SJSA1 (cell line): ENCODE measurements at regions not wholly inside any gene's neighbourhood (a gene's known extent, or its start where the extent isn't known, plus 50 kb on each side); places are given as distances from the start of the nearest gene placed in this dataset.

Experiments
- DNase-seq, 2 experiments: peaks; one replicate each; pipeline ENCODE4 v3.0.0-alpha.2; 2015 to 2020; ENCODE audit warnings: low spot score in 2 of 2, low read depth in 1 of 2
- H3K27ac ChIP-seq: fragments of 250-450 bp; sonication (Bioruptor Pico); 2 replicates; pipeline ENCODE4 v1.5.1; 2020; ENCODE audit warnings: mild to moderate bottlenecking, moderate library complexity
- H3K27me3 ChIP-seq: fragments of 250-450 bp; sonication (Bioruptor Pico); replicated peaks from 2 replicates; pipeline ENCODE4 v1.5.1; 2020; ENCODE audit warnings: mild to moderate bottlenecking, moderate library complexity
- H3K36me3 ChIP-seq: fragments of 250-450 bp; sonication (Bioruptor Pico); 2 replicates; pipeline ENCODE4 v1.5.1; 2020; ENCODE audit warnings: mild to moderate bottlenecking
- H3K4me1 ChIP-seq: fragments of 250-450 bp; sonication (Bioruptor Pico); replicated peaks from 2 replicates; pipeline ENCODE4 v1.6.1; 2021; ENCODE audit warnings: mild to moderate bottlenecking
- H3K4me3 ChIP-seq: fragments of 250-450 bp; sonication (Bioruptor Pico); 2 replicates; pipeline ENCODE4 v1.5.1; 2020; ENCODE audit warnings: mild to moderate bottlenecking
- H3K9me3 ChIP-seq: fragments of 250-450 bp; sonication (Bioruptor Pico); replicated peaks from 2 replicates; pipeline ENCODE4 v1.5.1; 2020; ENCODE audit warnings: mild to moderate bottlenecking

DNA sequence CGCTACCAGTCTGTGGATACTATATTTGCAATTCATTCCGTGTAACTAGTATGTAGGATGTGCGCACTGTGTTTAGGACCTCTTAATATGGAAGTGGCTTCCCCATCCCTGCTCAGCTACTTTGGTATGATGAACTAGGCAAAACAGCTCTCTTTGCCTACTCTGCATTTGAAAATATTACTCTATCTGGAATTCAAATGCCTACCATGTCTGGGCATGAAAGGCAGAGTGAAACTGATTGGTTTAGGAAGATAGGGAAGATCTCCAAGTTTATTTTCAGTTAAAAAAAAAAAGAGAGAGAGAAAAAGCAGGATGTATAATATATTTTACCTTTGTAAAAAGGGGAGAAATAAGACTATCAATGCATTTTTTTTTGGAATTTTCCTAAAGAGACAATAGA, 74.1 kb upstream of the ELL2 start:
- Histone ChIP-seq H3K9me3 (no peaks in the 10 kb centered on the region), H3K4me3 (no peak overlapping the region), H3K36me3 (no peaks in the 10 kb centered on the region), H3K27ac (no peak overlapping the region), H3K27me3 (no peaks in the 10 kb centered on the region), H3K4me1 (0 out of 2 replicates have a peak, but pooled peaks cover 4% of the 10 kb centered on the region)
- DNase-seq = no peak

DNA sequence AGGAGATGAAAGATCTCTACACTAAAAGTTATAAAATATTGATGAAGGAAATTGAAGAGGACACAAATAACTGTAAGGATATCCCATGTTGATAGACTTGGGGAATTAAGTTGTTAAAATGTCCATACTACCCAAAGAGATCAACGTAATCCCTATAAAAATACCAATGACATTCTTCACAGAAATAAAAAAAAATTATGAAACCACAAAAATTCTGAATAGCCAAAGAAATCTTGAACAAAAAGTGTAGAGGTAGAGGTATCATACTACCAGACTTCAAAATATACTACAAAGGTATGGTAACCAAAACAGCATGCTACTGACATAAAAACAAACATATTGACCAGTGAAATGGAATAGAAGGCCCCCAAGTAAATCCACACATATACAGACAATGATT, 71.5 kb upstream of the ELL2 start:
- 0 out of 2 replicates have a peak, but pooled peaks cover 4% of the 10 kb centered on the region for H3K4me1 ChIP-seq
- no peak for DNase-seq

DNA sequence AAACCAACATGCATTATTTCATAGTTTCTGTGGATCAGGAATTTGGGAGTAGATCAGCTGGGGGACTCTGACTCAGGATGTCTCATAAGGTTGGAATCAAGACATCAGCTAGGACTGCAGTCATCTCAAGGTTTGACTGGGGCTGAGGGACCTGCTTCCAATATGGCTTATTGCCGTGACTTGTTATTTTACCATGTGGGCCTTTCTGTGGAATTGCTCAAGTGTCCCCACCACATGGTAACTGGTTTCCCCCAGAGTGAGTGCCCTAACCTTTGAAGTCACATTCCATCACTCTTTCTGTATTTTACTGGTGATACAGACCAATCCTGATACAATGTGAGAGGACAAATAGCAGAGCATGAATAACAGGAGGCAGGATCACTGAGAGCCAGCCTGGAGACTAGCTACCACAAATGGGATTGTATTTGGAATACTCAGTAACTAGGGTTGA, 70.2 kb upstream of the ELL2 start:
- H3K27me3 ChIP-seq = no peaks in the 10 kb centered on the region
- H3K4me3 ChIP-seq = no peak overlapping the region
- no peaks in the 10 kb centered on the region for H3K9me3 ChIP-seq
- H3K36me3 ChIP-seq = no peaks in the 10 kb centered on the region
- no peak overlapping the region for H3K27ac ChIP-seq
- H3K4me1 ChIP-seq = peaks cover 6% of the 10 kb centered on the region
- DNase-seq = no peak

More for the DNA sequence above, 71.5 kb upstream of the ELL2 start:
- Histone ChIP-seq H3K4me3 (no peak overlapping the region), H3K27me3 (no peaks in the 10 kb centered on the region), H3K27ac (no peak overlapping the region), H3K9me3 (no peaks in the 10 kb centered on the region), H3K36me3 (no peaks in the 10 kb centered on the region)

DNA sequence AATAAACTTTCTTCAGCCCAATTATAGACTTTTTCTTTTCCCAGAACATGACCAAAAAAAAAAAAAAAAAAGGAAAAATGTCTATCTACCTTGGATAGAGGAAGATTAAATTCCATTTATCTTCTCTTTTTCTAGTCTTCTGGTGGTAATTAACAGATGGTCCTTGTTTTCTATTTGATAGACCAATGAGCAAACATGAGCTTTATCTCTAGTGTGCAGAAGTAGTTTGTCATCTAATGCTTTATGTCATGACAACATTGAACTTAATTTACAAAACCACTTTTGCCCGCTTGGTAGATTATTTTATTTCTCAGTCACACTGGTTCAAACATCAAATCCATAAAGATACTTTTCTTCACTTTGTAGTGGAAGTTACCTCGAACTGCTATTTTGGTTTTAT, 69.5 kb upstream of the ELL2 start:
- DNase-seq = no peak
- Histone ChIP-seq H3K27me3 (no peaks in the 10 kb centered on the region), H3K9me3 (no peaks in the 10 kb centered on the region), H3K27ac (no peak overlapping the region), H3K4me3 (no peak overlapping the region), H3K36me3 (no peaks in the 10 kb centered on the region), H3K4me1 (peaks cover 12% of the 10 kb centered on the region)

DNA sequence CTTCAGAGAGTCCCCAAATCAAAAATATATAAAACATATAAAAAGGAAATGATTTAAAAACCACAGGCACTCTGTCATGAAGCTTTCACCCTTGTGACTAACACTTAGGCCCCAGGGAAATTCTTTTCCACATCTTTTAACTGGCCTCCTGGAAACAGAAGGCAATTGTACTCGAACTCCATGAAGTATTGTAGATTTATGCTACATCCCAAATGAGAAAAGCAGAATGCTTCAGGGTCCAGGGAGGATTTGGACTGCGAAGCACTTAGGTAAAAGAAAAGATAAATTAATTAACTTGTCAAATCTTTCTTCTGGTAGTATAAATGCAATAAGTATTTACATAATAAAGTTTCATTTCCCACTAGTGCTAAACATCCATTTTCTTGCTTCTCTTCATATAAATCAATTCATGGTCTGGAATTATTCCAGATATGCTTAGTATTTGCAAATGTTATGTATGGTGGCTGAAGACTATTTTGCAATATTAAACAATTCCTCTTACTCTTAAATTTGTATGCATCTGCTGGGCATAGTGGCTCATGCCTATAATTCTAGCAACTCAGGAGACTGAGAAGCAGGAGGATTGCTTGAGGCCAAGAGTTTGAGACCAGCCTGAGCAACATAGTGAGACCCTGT, 64.9 kb upstream of the ELL2 start:
- no peaks in the 10 kb centered on the region for H3K27me3 ChIP-seq
- H3K9me3 ChIP-seq = no peaks in the 10 kb centered on the region
- no peak overlapping the region for H3K4me3 ChIP-seq
- DNase-seq = peak in 1 of 2 experiments; percentile 36
- H3K4me1 ChIP-seq = peaks cover 41% of the 10 kb centered on the region
- no peaks in the 10 kb centered on the region for H3K36me3 ChIP-seq
- peak overlapping the region; percentile 30 for H3K27ac ChIP-seq

DNA sequence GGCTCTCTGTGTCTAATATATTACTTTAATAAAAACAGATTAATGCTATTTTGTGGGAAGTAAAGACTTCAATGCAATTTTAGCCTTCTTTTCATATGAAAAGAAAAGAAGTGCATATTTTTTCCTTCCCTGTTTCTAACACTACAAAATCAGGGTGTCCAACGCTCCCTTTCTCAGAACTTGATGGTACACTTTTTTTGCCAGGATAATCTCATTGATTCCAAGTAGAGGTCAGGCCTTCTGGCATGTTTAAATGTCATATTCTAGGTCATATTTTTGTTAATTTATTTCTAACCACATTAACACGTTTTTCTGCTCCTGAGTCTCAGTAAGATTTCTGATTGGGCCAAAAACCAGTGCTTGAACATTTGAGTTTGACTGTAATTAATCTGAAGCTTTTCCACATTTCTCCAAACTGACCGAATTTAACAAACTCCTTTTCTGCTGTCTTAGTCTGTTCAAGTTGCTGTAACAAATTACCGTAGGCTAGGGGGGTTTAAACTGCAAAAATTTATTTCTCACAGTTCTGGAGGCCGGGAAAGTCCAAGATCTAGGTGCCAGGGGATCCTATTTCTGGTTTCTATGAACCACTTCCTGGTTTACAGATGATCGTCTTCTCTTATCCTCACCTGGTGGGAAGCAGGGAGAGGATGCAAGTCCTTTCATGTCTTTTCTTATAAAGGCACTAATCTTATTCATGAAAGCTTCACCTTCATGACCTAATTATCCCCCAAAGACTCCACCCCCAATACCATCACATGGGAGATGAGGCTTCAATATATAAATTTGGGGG, 63.2 kb upstream of the ELL2 start:
- Histone ChIP-seq H3K27me3 (no peaks in the 10 kb centered on the region), H3K9me3 (no peaks in the 10 kb centered on the region), H3K36me3 (no peaks in the 10 kb centered on the region), H3K4me3 (no peak overlapping the region), H3K4me1 (peaks cover 41% of the 10 kb centered on the region), H3K27ac (peak overlapping the region; percentile 47; the same call in 1 of the 2 replicates)
- DNase-seq = no peak

DNA sequence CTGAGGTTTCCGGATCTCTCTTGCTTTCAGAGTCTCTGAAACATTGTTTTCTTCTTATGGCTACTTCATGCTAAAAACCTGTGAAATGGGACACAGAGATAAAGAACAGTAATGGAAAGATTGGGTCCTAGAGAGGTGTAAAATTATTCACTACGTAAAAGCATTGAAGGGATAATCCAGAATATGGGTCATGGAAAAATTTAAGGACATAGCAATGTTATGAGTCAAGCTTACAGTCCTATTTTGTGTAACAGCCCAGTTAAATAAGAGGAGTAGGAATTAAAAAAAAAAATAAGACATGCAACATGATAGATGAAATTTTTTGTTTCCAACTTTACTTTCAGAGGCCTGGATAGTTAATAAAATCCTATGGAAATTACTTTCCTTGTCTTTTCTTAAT, 61.9 kb upstream of the ELL2 start:
- H3K4me1 ChIP-seq = peaks cover 46% of the 10 kb centered on the region
- H3K27ac ChIP-seq = peak overlapping the region; percentile 47
- no peaks in the 10 kb centered on the region for H3K36me3 ChIP-seq
- no peak overlapping the region for H3K4me3 ChIP-seq
- H3K27me3 ChIP-seq = no peaks in the 10 kb centered on the region
- DNase-seq = peak in 1 of 2 experiments; percentile 52
- no peaks in the 10 kb centered on the region for H3K9me3 ChIP-seq

DNA sequence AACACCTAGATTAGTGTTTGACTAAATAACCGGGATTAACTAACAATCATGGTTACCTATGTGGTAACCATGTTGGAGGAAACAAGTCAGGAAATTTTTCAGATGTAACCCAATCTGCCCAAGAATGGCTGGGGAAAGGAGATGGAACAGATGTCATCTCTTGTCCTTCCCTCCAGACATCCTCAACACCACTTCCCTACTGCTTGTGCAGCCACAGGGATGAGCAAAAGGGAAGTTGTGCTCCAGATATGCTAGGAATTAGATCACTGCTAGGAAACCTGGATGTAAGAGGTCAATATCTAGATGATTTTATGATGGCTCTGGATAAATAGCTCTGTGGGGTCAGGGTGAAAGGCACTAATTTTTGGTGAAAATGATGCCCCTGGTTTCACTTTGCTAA, 61.3 kb upstream of the ELL2 start:
- Histone ChIP-seq H3K27me3 (no peaks in the 10 kb centered on the region), H3K27ac (peak overlapping the region; percentile 47), H3K36me3 (no peaks in the 10 kb centered on the region), H3K9me3 (no peaks in the 10 kb centered on the region), H3K4me1 (peaks cover 52% of the 10 kb centered on the region), H3K4me3 (no peak overlapping the region)
- no peak for DNase-seq

DNA sequence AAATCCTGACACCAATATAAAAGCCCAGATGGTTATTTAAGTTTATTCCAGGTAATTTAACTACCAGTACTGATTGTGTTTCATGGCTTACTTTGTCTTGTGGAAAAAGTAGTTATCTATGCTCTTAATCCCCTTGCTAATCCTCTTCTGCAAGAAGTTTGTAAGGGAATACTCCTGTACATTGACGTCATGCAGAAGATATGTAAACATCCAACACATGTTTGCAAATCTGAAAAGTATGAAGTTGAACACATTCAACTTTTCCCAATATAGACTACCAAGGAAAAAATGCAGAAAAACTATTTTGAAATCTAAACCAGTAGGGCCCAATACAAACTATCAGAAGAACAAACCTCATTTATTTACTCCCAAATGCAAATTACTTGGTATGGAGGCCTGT, 56.3 kb upstream of the ELL2 start:
- Histone ChIP-seq H3K36me3 (no peaks in the 10 kb centered on the region), H3K4me3 (no peak overlapping the region), H3K4me1 (peaks cover 23% of the 10 kb centered on the region), H3K27me3 (no peaks in the 10 kb centered on the region), H3K9me3 (no peaks in the 10 kb centered on the region), H3K27ac (peak overlapping the region; percentile 11; the same call in 1 of the 2 replicates)
- DNase-seq = peak in 1 of 2 experiments; percentile 53

DNA sequence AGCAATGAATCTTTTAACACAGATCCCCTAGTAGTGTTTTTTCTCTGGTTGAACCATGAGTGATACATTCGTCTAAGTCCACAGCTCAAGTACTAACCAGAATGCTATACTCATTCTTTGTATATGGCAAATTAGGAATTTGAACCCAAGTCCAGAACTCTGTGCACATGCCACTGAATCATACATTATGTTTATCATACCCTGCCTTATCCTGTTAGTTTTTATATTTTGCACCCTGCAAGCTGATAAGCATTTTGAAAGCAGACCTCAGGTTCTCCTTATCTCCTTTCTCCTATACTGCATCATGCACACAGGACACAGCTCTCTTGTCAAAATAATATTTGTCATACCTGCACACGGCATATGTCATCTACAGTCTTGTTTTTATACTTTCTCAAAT, 54.6 kb upstream of the ELL2 start:
- Histone ChIP-seq H3K4me3 (no peak overlapping the region), H3K4me1 (peaks cover 22% of the 10 kb centered on the region), H3K27me3 (no peaks in the 10 kb centered on the region), H3K36me3 (no peaks in the 10 kb centered on the region), H3K9me3 (no peaks in the 10 kb centered on the region), H3K27ac (no peak overlapping the region)
- DNase-seq = no peak

DNA sequence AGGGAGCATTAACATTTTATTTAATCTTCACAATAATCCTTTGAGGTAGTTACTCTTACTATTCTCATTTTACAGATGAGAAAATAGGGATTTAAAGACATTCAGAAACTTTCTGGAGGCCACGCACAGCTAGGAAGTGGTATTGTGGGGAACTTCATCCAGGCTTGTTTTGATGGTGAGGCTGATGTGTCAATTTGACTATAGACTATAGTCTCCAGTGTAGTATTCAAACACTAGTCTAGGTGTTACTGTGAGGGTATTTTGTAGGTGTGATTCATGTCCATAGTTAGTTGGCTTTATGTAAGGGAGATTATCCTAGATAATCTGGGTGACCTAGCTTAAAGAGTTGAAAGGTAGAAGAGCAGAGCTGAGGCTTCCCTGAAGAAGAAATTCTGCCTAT, 54.1 kb upstream of the ELL2 start:
- H3K9me3 ChIP-seq = no peaks in the 10 kb centered on the region
- peaks cover 22% of the 10 kb centered on the region for H3K4me1 ChIP-seq
- H3K36me3 ChIP-seq = no peaks in the 10 kb centered on the region
- no peak overlapping the region for H3K27ac ChIP-seq
- no peaks in the 10 kb centered on the region for H3K27me3 ChIP-seq
- no peak for DNase-seq
- no peak overlapping the region for H3K4me3 ChIP-seq

DNA sequence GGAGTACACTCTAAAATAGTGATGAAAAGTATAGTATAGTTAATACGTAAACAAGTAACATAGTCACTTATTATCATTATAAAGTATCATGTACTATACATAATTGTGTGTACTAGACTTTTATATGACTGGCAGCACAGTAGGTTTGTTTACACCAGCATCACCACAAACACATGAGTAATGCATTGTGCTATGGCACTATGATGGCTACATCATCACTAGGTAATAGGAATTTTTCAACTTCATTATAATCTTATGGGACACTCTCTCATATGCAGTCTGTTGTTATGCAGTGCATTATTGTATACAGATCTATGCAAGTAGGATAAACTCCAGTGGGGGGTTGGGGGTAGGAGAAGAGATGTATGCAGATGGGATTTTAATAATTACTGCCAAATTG, 52.7 kb upstream of the ELL2 start:
- peak in 1 of 2 experiments; percentile 11 for DNase-seq
- no peaks in the 10 kb centered on the region for H3K27me3 ChIP-seq
- peaks cover 22% of the 10 kb centered on the region for H3K4me1 ChIP-seq
- no peaks in the 10 kb centered on the region for H3K36me3 ChIP-seq
- H3K4me3 ChIP-seq = no peak overlapping the region
- no peak overlapping the region for H3K27ac ChIP-seq
- H3K9me3 ChIP-seq = no peaks in the 10 kb centered on the region

DNA sequence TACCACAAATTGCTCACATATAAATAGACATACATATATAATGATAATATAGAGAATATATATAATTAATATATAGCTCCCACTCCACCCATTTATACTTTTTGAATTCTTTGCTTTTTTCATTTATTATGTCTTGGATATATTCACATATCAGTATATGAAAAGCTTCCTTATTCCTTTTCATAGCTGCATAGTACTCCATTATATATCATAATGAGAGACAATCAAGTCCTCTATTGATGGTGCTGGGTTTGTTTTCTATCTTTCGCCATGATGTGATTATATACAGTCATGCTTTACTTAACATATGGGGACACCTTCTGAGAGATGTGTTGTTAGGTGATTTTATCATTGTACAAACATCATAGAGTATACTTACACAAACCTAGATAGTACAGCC, 51.6 kb upstream of the ELL2 start:
- H3K27me3 ChIP-seq = no peaks in the 10 kb centered on the region
- no peaks in the 10 kb centered on the region for H3K9me3 ChIP-seq
- no peak overlapping the region for H3K27ac ChIP-seq
- no peak for DNase-seq
- peaks cover 14% of the 10 kb centered on the region for H3K4me1 ChIP-seq
- no peaks in the 10 kb centered on the region for H3K36me3 ChIP-seq
- no peak overlapping the region for H3K4me3 ChIP-seq

DNA sequence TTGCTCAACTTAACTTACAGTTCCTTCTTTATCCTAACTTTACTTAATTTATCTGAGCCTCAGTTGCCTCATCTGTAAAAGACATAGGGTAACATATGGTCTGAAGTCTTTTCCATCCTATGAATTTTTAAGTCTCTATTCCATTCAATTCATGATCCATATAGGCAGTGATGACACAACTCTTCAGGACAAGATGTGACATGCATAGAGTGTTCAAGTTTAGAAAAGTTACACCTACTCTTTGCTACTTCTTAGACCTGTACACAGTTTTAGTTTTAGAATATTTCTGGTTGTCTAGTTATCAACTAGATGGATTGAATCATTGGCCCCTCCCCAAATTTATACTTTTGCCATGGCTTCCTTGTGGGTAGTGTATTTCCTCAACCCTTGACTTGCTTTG, 50.7 kb upstream of the ELL2 start:
- Histone ChIP-seq H3K4me1 (peaks cover 8% of the 10 kb centered on the region), H3K4me3 (no peak overlapping the region), H3K9me3 (no peaks in the 10 kb centered on the region), H3K36me3 (no peaks in the 10 kb centered on the region), H3K27me3 (no peaks in the 10 kb centered on the region), H3K27ac (no peak overlapping the region)
- DNase-seq = no peak
